ENCODE measurements at regions not wholly inside any gene's neighbourhood (a gene's known extent, or its start where the extent isn't known, plus 50 kb on each side); places are given as distances from the start of the nearest gene placed in this dataset.

GRCh38 chr1:36537991-36538390, 55.3 kb upstream of the CSF3R start:
- DNase-seq, result no peak

DNA sequence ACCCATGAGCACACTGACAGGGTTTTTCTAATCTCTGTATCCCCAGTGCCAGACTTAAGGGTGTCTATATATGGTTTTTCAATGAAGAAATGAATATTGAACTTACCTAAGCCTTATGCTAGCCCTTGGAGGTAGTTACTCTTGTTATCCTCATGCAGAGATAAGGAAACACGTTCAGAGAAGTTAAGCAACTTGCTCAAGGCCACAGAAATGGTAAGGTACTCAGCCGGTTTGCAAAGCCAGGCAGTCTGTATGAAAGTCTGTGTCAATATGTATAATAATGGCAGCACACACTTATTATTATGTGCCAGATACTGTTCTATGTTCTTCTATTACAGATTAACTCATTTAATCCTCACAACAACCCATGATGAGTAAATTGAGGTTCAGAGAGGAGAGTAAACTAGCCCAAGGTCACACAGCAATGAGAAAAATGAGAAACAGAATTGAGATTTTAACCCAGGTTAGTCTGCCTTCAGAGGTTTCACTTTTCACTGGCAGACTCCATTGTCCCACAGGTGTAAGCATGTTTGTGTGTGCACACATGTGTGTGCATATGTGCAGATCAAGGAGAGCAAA, 54.6 kb upstream of the CSF3R start:
- no peak for DNase-seq

DNA sequence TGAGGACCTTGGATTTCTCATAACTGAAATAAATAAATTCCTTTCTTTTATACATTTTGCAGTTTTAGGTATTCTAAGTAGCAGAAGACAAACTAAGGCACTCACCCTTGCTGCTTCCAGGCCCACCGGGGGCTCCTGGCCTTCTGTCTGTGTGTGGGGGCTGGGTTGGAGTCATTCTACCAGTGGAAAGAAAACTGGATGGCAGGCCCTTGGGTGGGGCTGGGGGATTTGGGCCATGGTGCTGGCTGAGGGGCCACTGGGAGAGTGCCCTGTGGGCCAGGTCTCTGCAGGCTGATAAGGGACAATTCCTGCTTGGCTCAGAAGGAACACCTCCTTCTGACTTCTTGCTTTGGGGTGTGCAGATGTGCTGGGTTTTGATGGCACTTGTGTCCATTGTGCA, 54.0 kb upstream of the CSF3R start:
- DNase-seq, result no peak

DNA sequence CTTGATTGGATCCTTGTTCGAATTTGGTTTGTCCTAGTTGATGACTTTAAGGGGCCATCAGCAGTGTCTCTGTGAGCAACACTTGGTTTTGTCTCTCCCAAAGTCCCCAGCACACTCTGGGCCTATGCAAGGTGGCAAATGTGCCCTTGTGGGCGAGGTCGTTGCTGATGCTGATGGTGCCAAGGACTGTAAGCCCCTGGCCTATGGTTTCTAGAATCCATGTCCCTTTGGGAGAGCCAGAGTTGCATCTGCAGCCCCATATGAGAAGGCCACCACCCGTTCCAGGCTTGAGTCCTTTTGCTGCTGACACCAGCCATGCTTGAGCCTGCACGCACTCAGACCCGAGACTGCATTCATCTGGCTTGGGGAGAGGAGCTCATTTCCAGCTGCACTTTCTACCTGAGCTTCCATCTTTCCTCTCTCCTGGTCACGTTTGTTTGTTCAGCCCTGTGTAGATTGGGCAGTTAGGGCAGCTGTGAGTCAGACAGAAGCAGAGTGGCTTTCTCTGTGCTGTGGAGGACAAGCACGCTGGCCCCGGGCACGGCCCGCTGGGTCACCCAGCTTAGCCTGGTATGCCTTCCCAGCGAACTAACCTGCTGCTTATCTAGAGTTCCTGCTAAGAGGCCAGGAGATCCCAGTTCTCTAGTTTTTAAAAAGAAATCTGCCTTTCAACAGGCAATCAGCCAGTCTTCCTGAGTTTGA, 52.1 kb upstream of the CSF3R start:
- no peak for DNase-seq

DNA sequence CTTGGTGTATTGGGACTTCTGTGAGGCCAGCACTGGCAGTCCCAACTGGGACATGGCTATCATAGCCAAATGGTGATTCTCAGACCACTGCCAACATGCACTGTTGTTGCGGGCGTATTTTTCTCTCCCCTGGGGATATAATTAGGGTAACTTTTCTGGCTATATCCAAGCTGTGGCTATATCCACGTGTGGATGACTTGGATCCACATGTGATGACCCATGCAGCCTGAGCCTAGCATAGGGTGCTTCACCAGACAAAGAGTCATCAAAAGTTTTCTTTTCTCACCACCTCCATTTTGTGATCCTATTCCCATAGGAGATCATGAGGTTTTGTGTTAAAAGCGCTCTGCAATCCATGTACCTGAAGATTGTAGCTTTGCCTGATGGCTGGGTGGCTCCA, 51.2 kb upstream of the CSF3R start:
- DNase-seq, result no peak

DNA sequence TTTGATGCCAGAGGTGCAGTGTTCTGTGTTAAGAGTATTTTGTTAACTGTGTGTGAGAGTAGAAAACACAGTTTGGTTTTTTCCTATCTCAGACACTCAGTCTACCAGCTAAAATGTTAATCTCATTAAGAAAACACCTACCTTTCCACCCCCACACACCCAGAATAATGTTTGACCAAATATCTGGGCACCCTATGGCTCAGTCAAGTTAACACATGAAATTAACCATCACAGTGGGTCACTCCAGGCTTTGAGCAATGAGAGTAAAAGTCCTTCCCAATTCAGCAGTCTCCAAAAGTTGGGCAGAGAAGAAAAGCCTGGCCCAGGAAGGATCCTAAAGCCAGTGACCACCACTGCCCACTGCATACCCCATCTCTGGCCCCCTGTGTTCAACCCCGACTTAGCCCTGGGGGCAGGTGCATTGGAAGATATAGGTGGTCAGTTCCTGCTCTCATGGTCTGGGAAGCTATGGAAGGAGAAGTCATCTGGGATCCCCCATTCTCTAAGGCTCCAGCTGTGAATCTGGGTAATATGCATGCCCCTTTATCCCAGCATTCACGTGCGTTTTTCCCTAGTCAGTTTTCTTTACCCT, 50.2 kb upstream of the CSF3R start:
- no peak for DNase-seq

Measured in CD4-positive, alpha-beta T cell treated with Interleukin-10 for 1 hour (primary cell).